ENCODE measurements at regions not wholly inside any gene's neighbourhood (a gene's known extent, or its start where the extent isn't known, plus 50 kb on each side); places are given as distances from the start of the nearest gene placed in this dataset.

GRCh38 chr10:8776926-8777622 is 722.6 kb downstream of the GATA3 start:
- WGBS, result 56% methylated on average over 3 of the region's 3 CpGs
- TF ChIP-seq CTCF (IDR thresholded peaks at IDR 0.05; ENCODE audit: low read depth, low read length, missing input control) (no peak), HNF4A (conservative IDR thresholded peaks at IDR 0.05) (no peak), ATF3 (IDR thresholded peaks at IDR 0.05) (no peak), EGR1 (IDR thresholded peaks at IDR 0.05; ENCODE audit: low read depth in 2 of 2) (no peak), GABPA (IDR thresholded peaks at IDR 0.05 in 1 of 2, conservative IDR thresholded peaks at IDR 0.05 in 1 of 2) (no peak), MAX (IDR thresholded peaks at IDR 0.05) (no peak), JUND (IDR thresholded peaks at IDR 0.05) (no peak), NR2F2 (IDR thresholded peaks at IDR 0.05) (no peak), REST (IDR thresholded peaks at IDR 0.05) (no peak), SP1 (IDR thresholded peaks at IDR 0.05) (no peak), ZBTB33 (IDR thresholded peaks at IDR 0.05) (no peak), TAF1 (conservative IDR thresholded peaks at IDR 0.05) (no peak), RXRA (IDR thresholded peaks at IDR 0.05) (no peak), RAD21 (IDR thresholded peaks at IDR 0.05) (no peak), HNF4G (IDR thresholded peaks at IDR 0.05) (no peak), FOXA2 (IDR thresholded peaks at IDR 0.05) (no peak)
- Histone ChIP-seq H3K36me3 (ENCODE audit: control insufficient read depth in 4 of 4, insufficient read depth in 3 of 4, low read depth in 1 of 4, low read length in 3 of 4) (no peaks in the 10 kb centered on the region), H3K9ac (ENCODE audit: low read depth in 1 of 2, low read length in 2 of 2) (no peak overlapping the region), H3K4me3 (ENCODE audit: low read depth in 1 of 3, low read length in 3 of 3) (no peak overlapping the region), H3K27ac (ENCODE audit: low read depth in 1 of 2, low read length in 2 of 2) (no peak overlapping the region), H3K9me3 (ENCODE audit: control insufficient read depth in 4 of 4, low read length in 3 of 4) (no peaks in the 10 kb centered on the region), H3K27me3 (ENCODE audit: control insufficient read depth in 4 of 4, insufficient read depth in 4 of 4, low read length in 3 of 4) (peaks cover 0 to 5% (median 0%) of the 10 kb centered on the region in 4 donors), H3K4me1 (ENCODE audit: control insufficient read depth in 4 of 4, insufficient read depth in 4 of 4, low read length in 3 of 4) (no peaks in the 10 kb centered on the region)
- DNase-seq (ENCODE audit: low spot score), result no peak
